ENCODE measurements at regions not wholly inside any gene's neighbourhood (a gene's known extent, or its start where the extent isn't known, plus 50 kb on each side); places are given as distances from the start of the nearest gene placed in this dataset.

- Histone ChIP-seq H3K36me3 (no peaks in the 10 kb centered on the region), H3K27ac (no peak overlapping the region), H3K4me3 (no peak overlapping the region), H3K4me1 (no peaks in the 10 kb centered on the region), H3K27me3 (no peaks in the 10 kb centered on the region), H3K9me3 (peaks cover 0 to 7% (median 0%) of the 10 kb centered on the region in 4 donors)
- 80 to 87% (median 86%) methylated on average over 7 of the region's 7 CpGs for whole genome bisulfite sequencing, 5 donors
- TF ChIP-seq CTCF (IDR thresholded peaks at IDR 0.05), result no peak
- DNase-seq, result no peak
- intact Hi-C loops (cut with DNase I; ENCODE audit: low total_unique reads), result no loop called here
Observed at GRCh38 chr5:104052558-104053352, 490.2 kb upstream of the NUDT12 start.

GRCh38 chr5:104050436-104050835 lies 487.8 kb upstream of the NUDT12 start:
- intact Hi-C loops (cut with DNase I; ENCODE audit: low total_unique reads), result no loop called here
- DNase-seq, result no peak
- no peaks in the 10 kb centered on the region for H3K36me3 ChIP-seq
- peaks cover 0 to 7% (median 0%) of the 10 kb centered on the region in 4 donors for H3K9me3 ChIP-seq
- no peak overlapping the region for H3K27ac ChIP-seq
- H3K27me3 ChIP-seq, result no peaks in the 10 kb centered on the region
- H3K4me3 ChIP-seq, result no peak overlapping the region
- TF ChIP-seq POLR2A (IDR thresholded peaks at IDR 0.05) (no peak), CTCF (IDR thresholded peaks at IDR 0.05) (no peak), POLR2AphosphoS5 (IDR thresholded peaks at IDR 0.05) (no peak), EP300 (IDR thresholded peaks at IDR 0.05) (no peak)
- H3K4me1 ChIP-seq, result no peaks in the 10 kb centered on the region

GRCh38 chr5:104049752-104050151 lies 487.2 kb upstream of the NUDT12 start:
- TF ChIP-seq CTCF (IDR thresholded peaks at IDR 0.05) (no peak), POLR2A (IDR thresholded peaks at IDR 0.05) (no peak), POLR2AphosphoS5 (IDR thresholded peaks at IDR 0.05) (no peak), EP300 (IDR thresholded peaks at IDR 0.05) (no peak)
- Histone ChIP-seq H3K27ac (no peak overlapping the region), H3K4me3 (no peak overlapping the region), H3K36me3 (no peaks in the 10 kb centered on the region), H3K4me1 (no peaks in the 10 kb centered on the region), H3K27me3 (no peaks in the 10 kb centered on the region), H3K9me3 (peaks cover 0 to 7% (median 0%) of the 10 kb centered on the region in 4 donors)
- DNase-seq, result no peak
- 93 to 97% (median 97%) methylated on average over 4 to 8 of the region's 8 CpGs for WGBS, 5 donors
- intact Hi-C loops (cut with DNase I; ENCODE audit: low total_unique reads), result no loop called here

GRCh38 chr5:104048231-104048630 lies 485.6 kb upstream of the NUDT12 start:
- 56 to 74% (median 66%) methylated on average over 2 of the region's 2 CpGs for WGBS, 5 donors
- H3K27me3 ChIP-seq, result no peaks in the 10 kb centered on the region
- H3K36me3 ChIP-seq, result no peaks in the 10 kb centered on the region
- no peaks in the 10 kb centered on the region for H3K4me1 ChIP-seq
- no peak overlapping the region for H3K4me3 ChIP-seq
- no peak for DNase-seq
- peaks cover 0 to 7% (median 0%) of the 10 kb centered on the region in 4 donors for H3K9me3 ChIP-seq
- H3K27ac ChIP-seq, result no peak overlapping the region
- intact Hi-C loops (cut with DNase I; ENCODE audit: low total_unique reads), result no loop called here
- TF ChIP-seq CTCF (IDR thresholded peaks at IDR 0.05) (no peak), EP300 (IDR thresholded peaks at IDR 0.05) (no peak)

All from stomach (tissue), 8 donors.